Right lobe of liver (tissue), 4 donors: ENCODE measurements at regions not wholly inside any gene's neighbourhood (a gene's known extent, or its start where the extent isn't known, plus 50 kb on each side); places are given as distances from the start of the nearest gene placed in this dataset.

Experiments used
- CTCF ChIP-seq, 4 donors: fragments of 200-600 bp in 3 of 4; fragments of 450-650 bp in 1 of 4; IDR thresholded peaks; one replicate each; pipeline versions ENCODE4 v1.5.1 to v1.8.0; 2016 to 2022; ENCODE audit warnings: antibody characterized with exemption in 4 of 4, mild to moderate bottlenecking in 2 of 4
- POLR2A ChIP-seq: fragments of 450-650 bp; IDR thresholded peaks from one replicate; pipeline ENCODE4 v1.6.1; 2017; ENCODE audit warnings: antibody characterized with exemption, mild to moderate bottlenecking
- donor health status: DM: no; HTN: no; CAD: no.
- donor health status: DM: no; HTN: no; CAD: no.
- donor health status: DM: no; HTN: yes; CAD: no.

GRCh38 chr1:11407301-11407994, 71.5 kb upstream of the DISP3 start:
- no peak for TF ChIP-seq CTCF (IDR thresholded peaks at IDR 0.05)
- no peak for TF ChIP-seq POLR2A
